22Rv1 (cell line): ENCODE measurements at regions not wholly inside any gene's neighbourhood (a gene's known extent, or its start where the extent isn't known, plus 50 kb on each side); places are given as distances from the start of the nearest gene placed in this dataset.

Experiments used
- H3K27ac ChIP-seq: fragments of 450-650 bp; 2 replicates; pipeline ENCODE4 v1.5.1; 2017
- ZFX ChIP-seq: fragments of 450-650 bp; IDR thresholded peaks from 2 replicates; pipeline ENCODE4 v1.6.1; 2017; ENCODE audit warnings: antibody characterized with exemption, borderline replicate concordance
- TF ChIP-seq, protein P1 (sequence below): fragments of 450-650 bp; IDR thresholded peaks from 2 replicates; pipeline ENCODE4 v1.5.1; 2017; ENCODE audit warnings: mild to moderate bottlenecking

DNA sequence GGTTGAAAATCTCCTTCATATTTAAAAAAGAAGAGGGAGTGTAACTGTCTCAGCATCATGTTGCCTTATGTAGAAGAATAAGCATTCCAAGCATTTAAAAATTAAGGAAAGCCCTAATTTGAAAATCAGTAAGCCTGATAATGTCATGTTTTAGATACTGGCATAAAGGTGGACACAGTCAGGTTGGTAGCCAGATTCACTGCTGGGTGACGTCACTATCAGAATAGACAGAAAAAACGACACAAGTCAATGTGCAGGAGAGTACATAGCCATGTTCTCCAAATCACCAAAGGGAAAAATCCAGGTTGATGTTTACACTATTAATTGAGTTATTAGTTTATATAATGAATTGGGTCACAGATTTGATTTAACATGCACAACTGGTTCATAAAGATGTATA, 50.8 kb upstream of the POU3F2 start:
- H3K27ac ChIP-seq, result no peak overlapping the region
- TF ChIP-seq ZFX, result no peak
- TF ChIP-seq, protein P1, sequence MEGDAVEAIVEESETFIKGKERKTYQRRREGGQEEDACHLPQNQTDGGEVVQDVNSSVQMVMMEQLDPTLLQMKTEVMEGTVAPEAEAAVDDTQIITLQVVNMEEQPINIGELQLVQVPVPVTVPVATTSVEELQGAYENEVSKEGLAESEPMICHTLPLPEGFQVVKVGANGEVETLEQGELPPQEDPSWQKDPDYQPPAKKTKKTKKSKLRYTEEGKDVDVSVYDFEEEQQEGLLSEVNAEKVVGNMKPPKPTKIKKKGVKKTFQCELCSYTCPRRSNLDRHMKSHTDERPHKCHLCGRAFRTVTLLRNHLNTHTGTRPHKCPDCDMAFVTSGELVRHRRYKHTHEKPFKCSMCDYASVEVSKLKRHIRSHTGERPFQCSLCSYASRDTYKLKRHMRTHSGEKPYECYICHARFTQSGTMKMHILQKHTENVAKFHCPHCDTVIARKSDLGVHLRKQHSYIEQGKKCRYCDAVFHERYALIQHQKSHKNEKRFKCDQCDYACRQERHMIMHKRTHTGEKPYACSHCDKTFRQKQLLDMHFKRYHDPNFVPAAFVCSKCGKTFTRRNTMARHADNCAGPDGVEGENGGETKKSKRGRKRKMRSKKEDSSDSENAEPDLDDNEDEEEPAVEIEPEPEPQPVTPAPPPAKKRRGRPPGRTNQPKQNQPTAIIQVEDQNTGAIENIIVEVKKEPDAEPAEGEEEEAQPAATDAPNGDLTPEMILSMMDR, result no peak
